ENCODE measurements at regions not wholly inside any gene's neighbourhood (a gene's known extent, or its start where the extent isn't known, plus 50 kb on each side); places are given as distances from the start of the nearest gene placed in this dataset.

DNA sequence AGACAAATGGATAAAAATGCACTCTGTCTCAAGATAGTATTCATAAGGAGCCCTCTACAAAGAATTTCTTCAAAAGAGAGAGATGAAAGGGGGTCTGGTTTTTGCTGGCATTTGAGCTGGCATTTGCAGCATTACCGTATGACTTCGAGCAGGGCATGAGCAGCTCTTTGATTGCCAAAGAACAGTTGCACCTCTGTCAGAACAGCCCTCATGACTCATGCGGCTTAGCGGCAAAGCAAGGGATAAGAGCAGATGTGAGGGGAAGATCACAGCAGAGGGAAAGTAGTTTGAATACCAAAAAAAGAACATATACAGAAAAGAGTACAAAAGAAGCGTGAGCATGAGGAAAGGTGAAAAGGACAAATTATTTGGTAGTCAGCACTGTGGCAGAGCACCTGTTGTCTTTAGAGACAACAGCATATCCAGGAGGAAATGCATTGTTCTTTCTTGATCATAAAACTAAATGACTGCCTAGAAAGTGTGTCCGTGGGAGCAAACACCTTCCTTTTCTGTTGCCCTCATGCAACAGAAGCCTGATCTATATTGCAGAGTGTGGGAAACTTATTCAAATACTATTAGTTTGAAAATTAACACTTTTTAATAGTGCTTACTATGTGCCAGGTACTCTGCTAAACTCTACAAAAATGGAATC is 80.5 kb upstream of the SLC24A5 start:
- no peak for DNase-seq (ENCODE audit: low read depth in 2 of 2)

DNA sequence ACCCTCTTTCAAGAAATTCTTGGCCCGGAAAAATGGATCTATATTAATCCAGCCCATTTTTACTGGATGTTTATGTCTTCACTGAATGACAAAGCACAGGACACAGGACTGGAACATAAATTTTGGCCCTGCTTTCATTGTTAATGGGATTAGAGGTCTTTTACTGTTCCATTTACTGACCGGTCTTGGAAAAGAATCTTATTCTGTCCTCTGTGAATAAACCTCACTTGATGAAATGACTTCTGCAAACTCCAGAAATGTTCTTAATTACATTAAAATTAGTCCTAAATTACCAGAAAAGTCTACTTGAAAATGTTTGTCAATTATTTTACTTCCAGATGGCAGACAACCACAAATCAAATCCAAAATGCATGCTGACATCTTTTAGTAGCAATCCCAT is 79.3 kb upstream of the SLC24A5 start:
- DNase-seq (ENCODE audit: low read depth in 2 of 2) = no peak

DNA sequence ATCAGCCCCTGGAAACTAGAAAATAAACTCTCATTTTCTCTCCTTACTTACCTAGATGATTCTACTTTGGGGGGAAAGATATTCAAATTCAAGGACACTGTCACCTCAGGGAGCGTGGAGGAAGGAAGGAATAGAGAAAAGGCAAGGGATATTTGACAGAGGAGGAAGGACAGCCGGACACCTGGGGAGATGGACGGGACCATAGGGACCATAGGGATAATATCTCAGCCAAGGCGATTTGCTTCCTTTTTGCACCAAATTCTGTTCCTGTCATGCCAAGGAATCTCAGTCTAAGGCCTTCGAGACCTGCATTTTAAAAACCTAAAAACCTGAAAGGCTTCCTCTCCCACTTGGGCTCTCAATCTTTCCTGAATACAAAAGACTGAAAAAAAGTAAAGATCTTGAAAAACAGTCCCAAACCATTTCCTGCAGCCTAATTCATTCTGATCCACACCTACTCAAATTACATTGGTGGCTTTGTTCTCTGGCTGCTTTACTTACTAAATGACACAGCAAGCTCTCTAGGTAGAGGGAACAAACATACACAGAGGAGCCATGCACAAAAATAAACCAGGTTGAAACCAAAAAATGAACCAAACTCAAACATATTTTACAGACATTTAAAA is 73.9 kb upstream of the SLC24A5 start:
- DNase-seq (ENCODE audit: low read depth in 2 of 2) = no peak

DNA sequence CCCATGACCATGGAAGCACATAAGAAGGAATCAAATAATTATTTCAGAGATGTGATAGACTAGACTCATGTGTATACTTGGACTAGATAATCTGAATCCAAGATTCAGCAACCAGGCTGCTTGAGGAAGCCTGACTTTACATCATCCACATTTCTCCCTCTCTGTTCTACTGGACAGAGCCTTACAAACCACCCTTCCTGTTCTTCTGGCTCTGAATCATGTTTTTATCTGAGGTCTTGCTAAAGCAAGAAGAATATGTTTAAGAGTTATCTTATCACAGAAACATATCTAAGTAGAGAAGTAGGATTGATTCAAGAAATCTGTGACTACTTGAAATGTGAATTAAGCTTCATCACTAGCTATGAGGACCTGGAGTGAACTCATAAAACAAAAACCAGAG is 71.1 kb upstream of the SLC24A5 start:
- DNase-seq (ENCODE audit: low read depth in 2 of 2) = no peak

DNA sequence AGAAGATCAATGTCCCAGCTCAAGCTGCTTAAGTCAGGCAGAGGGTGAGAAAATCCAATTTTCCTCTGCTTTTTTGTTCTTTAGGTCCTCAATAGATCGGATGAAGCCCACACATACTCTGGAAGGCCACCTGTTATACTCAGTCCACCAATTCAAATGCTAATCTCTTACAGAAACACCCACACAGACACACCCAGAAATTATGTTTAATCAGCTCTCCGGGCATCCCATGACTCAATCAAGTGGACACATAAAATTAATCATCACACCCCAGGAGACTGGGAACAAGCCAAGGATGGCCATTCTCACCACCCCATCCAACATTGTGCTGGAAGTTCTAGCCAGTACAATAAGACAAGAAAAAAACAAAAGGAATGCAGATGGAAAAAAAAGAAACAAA is 67.8 kb upstream of the SLC24A5 start:
- no peak for DNase-seq (ENCODE audit: low read depth in 2 of 2)

DNA sequence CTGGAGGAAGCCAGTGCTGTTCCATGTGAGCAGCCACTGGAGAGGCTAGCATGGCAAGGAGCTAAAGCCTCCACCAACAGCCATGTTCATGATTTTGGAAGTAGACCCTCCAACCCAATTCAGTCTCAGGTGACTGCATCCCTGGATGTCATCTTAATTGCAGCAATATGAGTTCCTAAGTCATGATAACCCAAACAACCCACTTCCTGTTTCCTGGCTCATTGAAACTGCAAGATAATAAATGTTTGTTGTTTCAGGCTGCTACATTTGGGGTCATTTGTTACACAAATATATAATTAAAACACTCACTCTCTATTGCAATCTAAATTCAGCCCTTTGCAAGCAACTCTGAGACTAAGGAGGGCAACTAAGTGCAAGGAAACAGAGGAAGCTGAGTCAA is 62.4 kb upstream of the SLC24A5 start:
- DNase-seq (ENCODE audit: low read depth in 2 of 2) = no peak

DNA sequence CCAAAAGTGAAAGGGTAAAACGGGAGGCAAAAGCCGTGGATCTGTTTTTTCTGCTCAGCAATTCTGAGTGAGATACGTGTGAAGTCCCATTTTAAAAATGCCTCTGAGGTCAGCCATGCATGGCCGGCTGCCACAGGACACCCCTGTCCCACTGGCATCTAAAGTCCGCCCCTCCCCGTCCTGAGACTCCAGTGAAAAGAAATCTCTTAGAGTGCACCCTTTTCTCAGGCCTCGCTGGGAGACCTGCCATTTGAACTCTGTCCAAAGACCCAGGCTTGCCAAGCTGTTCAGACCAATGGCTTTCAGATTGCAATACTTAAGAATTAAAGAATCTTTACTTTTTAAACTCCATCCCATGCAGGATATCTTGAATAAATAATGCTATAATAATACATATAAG is 61.0 kb upstream of the SLC24A5 start:
- no peak for DNase-seq (ENCODE audit: low read depth in 2 of 2)

DNA sequence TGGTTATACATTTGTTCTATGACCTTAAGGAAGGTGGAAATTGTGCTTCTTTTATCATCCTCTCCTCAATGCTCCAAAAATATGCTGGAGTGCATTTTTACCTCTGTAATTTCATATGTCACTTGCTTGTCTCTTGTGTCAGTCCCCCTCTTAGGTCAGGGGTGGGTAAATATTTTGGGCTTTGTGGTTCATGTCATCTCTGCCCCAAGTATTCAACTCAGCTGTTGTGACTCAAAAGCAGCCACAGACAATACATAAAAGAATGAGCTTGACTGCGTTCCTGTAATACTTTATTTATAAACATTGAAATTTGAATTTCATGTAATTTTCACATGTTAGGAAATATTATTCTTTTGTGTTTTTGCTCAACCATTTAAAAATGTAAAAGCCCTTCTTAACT is 60.4 kb upstream of the SLC24A5 start:
- DNase-seq (ENCODE audit: low read depth in 2 of 2) = no peak

DNA sequence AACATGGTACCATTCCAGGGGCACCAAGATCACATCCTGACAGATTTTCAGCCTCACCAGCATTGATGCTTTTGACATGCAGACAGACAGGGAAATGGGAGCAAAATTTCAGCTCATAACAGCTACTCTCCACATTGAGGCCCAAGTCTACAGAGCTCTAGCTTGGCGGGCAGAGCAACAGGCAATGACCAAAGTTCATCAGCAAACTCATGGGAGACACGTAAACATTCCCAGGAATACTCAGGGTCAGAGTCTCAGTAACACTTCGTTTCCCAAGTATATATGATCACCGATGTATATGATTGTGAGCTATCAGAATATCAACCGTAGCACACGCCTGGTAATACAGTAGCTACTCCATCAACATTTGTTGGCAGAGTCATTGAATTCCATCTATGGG is 59.2 kb upstream of the SLC24A5 start:
- no peak for DNase-seq (ENCODE audit: low read depth in 2 of 2)

DNA sequence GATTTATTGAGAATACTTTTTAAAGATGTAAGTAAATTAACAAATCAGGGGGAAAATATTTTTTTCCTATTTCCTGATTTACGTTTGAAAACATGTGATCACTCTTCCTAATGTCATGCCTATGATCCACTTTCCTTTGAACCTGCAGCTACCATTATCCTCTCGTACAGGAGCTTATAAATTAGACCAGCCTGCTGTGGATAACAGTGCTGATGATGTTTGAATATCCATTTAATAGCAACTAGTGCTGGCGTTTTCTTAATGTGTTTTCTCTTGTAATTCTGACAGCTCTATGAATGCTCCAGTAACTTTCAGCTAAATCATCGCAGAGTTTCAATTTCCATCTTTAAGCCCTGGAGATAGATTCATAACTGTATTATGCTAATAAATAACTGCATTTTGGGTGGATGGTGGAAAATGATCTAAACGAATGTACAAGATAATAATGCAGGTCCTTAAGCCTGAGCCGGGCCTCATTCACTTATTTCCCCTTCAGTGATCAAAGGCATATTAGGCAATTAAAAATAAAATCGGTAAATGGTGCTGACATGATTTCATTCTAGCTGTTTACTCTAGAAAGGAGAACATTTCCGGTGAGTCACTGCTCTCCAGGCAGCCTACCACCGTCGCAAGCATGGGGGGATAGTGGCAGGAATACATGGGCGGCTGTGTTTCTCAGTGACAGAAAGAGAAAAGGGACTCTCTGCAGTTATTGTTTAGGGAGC is 58.5 kb upstream of the SLC24A5 start:
- DNase-seq (ENCODE audit: low read depth in 2 of 2) = no peak

DNA sequence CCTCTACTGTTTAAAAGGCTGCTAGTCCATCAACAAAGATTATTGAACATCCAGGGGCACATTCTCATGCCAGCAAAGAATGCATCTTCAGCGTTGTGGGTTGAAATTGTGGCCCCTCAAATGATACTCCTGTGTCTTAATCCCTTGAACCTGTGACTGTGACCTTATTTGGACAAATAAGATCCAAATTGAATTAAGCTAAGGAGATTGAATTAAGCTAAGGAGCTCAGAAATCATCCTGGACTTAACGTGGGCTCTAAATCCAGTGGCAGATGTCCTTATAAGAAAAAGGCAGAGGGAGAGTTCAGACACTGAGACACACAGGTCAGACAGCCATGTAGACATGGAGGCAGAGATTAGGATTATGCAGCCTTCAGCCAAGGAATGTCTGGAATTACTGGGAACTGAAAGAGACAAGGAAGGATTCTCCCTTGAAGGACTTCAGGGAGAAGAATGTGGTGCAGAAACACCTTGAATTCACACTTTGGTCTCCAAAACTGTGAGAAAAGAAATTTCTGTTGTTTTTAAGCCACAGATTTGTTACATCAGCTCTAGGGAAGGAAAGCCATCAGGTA is 57.3 kb upstream of the SLC24A5 start:
- DNase-seq (ENCODE audit: low read depth in 2 of 2) = no peak

DNA sequence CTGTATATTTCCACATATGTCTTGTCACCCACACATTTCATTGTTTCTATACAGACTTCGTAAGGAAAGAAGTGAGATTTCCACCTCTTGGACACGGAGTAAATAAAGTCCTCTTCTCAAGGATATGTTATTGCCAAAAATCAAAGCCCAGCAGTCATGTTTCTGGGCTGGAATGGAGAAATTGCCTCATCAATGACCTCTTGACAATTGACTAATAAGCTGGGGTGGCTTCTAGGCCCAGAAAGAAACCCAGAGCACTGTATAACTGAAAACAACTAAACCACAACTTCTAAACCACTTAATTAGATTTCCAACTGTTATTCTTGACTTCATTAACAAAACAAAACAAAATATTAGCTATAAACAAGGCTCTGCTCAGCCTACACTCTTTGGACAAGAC is 56.4 kb upstream of the SLC24A5 start:
- DNase-seq (ENCODE audit: low read depth in 2 of 2) = no peak

DNA sequence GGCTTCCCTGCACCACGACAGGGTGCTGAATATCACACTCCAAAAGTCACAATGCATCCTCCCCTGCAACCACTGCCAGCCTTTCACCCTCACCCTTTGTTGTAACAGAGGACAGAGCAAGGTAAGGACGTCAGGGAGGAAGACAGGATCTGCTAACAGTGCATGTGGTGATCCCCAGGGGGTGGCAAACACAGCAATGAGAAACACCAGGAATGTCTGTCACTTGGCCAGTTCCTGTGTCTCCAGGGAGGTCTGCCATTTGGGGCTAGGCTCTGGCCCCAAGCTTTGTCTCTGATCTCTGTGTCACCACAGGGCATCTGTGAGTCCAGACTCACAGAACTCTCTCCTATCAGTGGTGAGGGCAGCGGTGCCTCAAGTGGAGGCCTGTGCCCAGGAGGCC is 54.3 kb upstream of the SLC24A5 start:
- DNase-seq (ENCODE audit: low read depth in 2 of 2) = no peak

Data from stimulated activated CD8-positive, alpha-beta memory T cell treated with anti-CD3 and anti-CD28 coated beads, Interleukin-15, amount 100 ng/mL, for 48 hours (primary cell).